HEK293 (cell line): ENCODE measurements at regions not wholly inside any gene's neighbourhood (a gene's known extent, or its start where the extent isn't known, plus 50 kb on each side); places are given as distances from the start of the nearest gene placed in this dataset.

Experiments
- GLI4 ChIP-seq: fragments of 450-650 bp; formaldehyde crosslinking; IDR thresholded peaks from 2 replicates; pipeline ENCODE4 v1.5.1; 2016; ENCODE audit warnings: missing biosample characterization, missing genetic modification characterization
- ZBTB1 ChIP-seq: fragments of 450-650 bp; formaldehyde crosslinking; IDR thresholded peaks from 2 replicates; pipeline ENCODE4 v1.5.1; 2016; ENCODE audit warnings: missing biosample characterization, missing genetic modification characterization
- TF ChIP-seq, protein P1 (sequence below): fragments of 450-650 bp; formaldehyde crosslinking; IDR thresholded peaks from 2 replicates; pipeline ENCODE4 v1.5.1; 2016; ENCODE audit warnings: missing biosample characterization, missing genetic modification characterization
- TF ChIP-seq, protein P2 (sequence below): fragments of 450-650 bp; formaldehyde crosslinking; IDR thresholded peaks from 2 replicates; pipeline ENCODE4 v1.5.1; 2016; ENCODE audit warnings: missing biosample characterization, missing genetic modification characterization

DNA sequence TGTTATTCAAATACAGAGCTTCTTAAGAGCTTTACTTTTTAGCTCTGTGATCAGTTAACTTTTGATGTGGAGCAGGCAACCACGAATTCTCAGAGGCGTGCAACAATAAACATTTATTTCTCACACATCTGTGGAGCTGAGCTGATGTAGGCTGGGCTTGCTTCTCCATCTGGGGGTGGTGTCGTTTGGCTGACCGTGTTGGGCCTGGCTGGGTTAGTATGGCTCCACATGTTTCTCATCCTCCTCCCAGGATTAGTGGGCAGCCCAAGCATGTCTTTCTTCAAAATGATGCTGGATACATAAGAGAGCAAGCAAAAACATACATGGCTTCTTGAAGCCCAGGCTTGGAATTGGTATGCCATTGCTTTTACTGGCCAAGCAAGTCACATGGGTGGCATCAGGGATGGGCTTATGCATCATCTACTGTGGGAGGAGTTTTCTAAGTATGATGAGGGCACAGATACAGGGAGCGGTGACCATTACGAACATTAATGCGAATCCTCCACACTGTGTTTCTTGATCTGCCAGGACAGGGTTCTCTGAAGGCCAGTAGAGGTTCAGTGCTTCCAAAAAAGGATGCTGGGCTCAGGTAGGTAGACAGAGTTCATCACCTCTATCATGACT is 157.0 kb upstream of the TNP1 start:
- TF ChIP-seq GLI4 (tag by site-specific recombination) (no peak), ZBTB1 (tag by site-specific recombination) (no peak)
- TF ChIP-seq, protein P1, sequence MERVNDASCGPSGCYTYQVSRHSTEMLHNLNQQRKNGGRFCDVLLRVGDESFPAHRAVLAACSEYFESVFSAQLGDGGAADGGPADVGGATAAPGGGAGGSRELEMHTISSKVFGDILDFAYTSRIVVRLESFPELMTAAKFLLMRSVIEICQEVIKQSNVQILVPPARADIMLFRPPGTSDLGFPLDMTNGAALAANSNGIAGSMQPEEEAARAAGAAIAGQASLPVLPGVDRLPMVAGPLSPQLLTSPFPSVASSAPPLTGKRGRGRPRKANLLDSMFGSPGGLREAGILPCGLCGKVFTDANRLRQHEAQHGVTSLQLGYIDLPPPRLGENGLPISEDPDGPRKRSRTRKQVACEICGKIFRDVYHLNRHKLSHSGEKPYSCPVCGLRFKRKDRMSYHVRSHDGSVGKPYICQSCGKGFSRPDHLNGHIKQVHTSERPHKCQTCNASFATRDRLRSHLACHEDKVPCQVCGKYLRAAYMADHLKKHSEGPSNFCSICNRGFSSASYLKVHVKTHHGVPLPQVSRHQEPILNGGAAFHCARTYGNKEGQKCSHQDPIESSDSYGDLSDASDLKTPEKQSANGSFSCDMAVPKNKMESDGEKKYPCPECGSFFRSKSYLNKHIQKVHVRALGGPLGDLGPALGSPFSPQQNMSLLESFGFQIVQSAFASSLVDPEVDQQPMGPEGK (tag by site-specific recombination), result no peak
- TF ChIP-seq, protein P2, sequence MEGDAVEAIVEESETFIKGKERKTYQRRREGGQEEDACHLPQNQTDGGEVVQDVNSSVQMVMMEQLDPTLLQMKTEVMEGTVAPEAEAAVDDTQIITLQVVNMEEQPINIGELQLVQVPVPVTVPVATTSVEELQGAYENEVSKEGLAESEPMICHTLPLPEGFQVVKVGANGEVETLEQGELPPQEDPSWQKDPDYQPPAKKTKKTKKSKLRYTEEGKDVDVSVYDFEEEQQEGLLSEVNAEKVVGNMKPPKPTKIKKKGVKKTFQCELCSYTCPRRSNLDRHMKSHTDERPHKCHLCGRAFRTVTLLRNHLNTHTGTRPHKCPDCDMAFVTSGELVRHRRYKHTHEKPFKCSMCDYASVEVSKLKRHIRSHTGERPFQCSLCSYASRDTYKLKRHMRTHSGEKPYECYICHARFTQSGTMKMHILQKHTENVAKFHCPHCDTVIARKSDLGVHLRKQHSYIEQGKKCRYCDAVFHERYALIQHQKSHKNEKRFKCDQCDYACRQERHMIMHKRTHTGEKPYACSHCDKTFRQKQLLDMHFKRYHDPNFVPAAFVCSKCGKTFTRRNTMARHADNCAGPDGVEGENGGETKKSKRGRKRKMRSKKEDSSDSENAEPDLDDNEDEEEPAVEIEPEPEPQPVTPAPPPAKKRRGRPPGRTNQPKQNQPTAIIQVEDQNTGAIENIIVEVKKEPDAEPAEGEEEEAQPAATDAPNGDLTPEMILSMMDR (tag by site-specific recombination), result no peak
